RKO (cell line): ENCODE measurements at regions not wholly inside any gene's neighbourhood (a gene's known extent, or its start where the extent isn't known, plus 50 kb on each side); places are given as distances from the start of the nearest gene placed in this dataset.

Experiments used
- DNase-seq: peaks from one replicate; pipeline ENCODE4 v3.0.0-alpha.2; 2016; ENCODE audit warnings: low spot score

DNA sequence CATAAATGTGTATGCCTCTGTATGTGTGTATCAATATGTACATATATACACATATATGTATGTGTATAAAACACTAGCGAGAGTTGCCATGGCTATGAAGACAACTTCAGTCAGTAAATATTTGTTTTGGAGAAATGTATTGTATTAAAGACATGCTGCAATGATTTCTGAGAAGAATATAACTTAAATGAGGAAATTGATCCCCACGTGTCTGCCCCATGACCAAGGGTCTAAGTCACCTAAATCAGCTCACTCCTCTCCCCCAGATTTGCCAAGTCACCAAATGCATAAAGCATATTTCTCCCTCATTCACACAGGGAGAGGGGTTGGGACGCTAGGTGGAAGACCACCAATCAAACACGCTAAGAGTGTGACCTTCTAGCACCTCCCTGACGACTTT lies 58.3 kb upstream of the LYST start:
- no peak for DNase-seq

- DNase-seq: no peak
Measured at GRCh38 chr1:235923466-235924021, 56.8 kb upstream of the LYST start.

GRCh38 chr1:235920596-235921375 lies 54.1 kb upstream of the LYST start:
- no peak for DNase-seq

GRCh38 chr1:235919833-235920441 lies 53.2 kb upstream of the LYST start:
- peak; percentile 37 for DNase-seq

DNA sequence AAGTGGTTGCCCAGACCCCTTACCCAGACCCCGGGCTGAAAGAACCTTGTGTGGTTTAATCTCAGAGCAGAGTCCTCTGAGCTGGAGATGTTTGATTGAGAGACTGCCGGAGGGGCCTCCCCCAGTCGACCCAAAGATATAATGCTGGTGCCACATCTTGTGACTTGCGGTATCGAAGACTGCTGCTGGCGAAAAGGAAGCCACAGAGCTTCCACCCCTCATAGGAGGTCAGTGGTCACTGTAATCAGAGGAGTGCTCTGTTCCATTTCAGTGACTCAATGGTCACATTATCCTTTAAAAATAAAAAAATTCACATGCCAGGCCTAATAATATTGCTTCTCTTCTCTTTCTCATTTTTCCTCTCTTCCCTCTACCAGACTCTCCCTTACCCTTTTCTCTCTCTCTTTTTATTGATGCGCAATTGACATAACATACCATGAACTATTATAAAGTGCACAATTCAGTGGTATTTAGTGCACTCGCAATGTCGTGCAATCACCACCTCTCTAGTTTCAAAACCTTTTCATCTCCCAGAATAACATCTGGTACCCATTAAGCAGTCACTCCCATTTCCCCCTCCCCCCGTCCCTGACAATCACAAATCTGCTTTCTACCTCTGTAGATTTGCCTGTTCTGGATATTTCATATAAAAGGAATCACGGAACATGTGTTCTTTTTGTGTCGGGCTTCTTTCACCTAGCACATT lies 52.6 kb upstream of the LYST start:
- no peak for DNase-seq

DNA sequence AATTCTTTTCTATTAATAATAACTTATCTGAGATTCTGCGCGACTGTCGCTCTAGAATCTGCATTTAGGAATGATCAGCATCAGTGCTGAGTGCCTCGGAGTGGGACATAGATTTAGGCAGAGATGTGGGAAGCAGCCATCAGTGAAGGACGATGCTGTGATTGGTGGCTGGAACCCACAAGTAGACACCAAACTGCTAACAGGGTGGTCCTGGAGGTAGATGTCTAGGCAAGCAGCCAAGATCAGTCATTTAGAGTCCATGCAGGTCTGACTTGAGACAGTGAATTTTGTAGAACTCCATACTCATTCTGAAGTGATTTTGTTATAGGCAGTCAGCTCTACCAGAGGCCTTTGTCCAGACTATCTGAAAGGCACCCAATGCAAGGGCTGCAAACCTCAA lies 51.8 kb upstream of the LYST start:
- DNase-seq: no peak

GRCh38 chr1:235918032-235918431 lies 51.3 kb upstream of the LYST start:
- DNase-seq: no peak

DNA sequence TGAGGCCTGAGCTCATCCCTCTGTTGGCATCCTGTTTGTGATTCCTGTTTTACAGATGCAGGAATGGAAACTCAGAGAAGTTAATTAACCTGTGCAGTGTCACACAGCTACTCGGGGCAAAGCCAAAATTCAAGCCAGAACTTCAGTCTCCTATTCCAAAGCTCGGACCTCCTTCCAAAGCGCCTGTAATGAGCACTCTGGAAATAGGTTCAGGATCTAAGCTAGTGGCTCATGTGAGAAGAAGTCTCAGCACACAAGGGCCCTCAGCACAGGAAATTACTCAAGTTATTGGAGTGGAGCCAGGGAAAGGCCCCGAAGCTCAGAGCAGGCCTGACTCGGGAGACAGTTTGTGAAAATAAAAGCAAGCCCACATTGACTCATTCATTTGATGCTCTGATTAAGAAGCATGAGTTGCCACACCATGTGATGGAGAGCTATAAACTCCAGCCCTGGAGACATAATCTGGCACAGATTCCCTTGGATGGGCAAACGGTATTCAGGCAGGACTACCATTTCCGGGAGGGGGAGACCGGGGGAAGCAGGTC lies 50.6 kb upstream of the LYST start:
- peak; percentile 100 for DNase-seq
